ENCODE measurements at regions not wholly inside any gene's neighbourhood (a gene's known extent, or its start where the extent isn't known, plus 50 kb on each side); places are given as distances from the start of the nearest gene placed in this dataset.

GRCh38 chr4:92045718-92046117, 258.0 kb upstream of the GRID2 start:
- Mint-ChIP-seq H3K27me3 (no peaks in the 10 kb centered on the region), H3K4me3 (no peak overlapping the region), H3K9me3 (no peaks in the 10 kb centered on the region), H3K4me1 (no peaks in the 10 kb centered on the region), H3K36me3 (ENCODE audit: low read depth) (no peaks in the 10 kb centered on the region), H3K27ac (no peak overlapping the region)
- ChIA-PET CTCF (no interaction called here), POLR2A (no interaction called here)
- intact Hi-C loops (cut with micrococcal nuclease) = no loop called here
- ATAC-seq (ENCODE audit: low read depth) = no peak
- DNase-seq = no peak
- no peak for TF ChIP-seq CTCF (IDR thresholded peaks at IDR 0.05)

GRCh38 chr4:92047209-92047875, 256.4 kb upstream of the GRID2 start:
- H3K27me3 Mint-ChIP-seq = no peaks in the 10 kb centered on the region
- DNase-seq = no peak
- intact Hi-C loops (cut with micrococcal nuclease) = no loop called here
- H3K9me3 Mint-ChIP-seq = no peaks in the 10 kb centered on the region
- ChIA-PET POLR2A (no interaction called here), CTCF (no interaction called here)
- H3K4me3 Mint-ChIP-seq = no peak overlapping the region
- H3K4me1 Mint-ChIP-seq = no peaks in the 10 kb centered on the region
- ATAC-seq (ENCODE audit: low read depth) = no peak
- no peak for TF ChIP-seq CTCF (IDR thresholded peaks at IDR 0.05)
- no peak overlapping the region for H3K27ac Mint-ChIP-seq
- no peaks in the 10 kb centered on the region for H3K36me3 Mint-ChIP-seq (ENCODE audit: low read depth)

DNA sequence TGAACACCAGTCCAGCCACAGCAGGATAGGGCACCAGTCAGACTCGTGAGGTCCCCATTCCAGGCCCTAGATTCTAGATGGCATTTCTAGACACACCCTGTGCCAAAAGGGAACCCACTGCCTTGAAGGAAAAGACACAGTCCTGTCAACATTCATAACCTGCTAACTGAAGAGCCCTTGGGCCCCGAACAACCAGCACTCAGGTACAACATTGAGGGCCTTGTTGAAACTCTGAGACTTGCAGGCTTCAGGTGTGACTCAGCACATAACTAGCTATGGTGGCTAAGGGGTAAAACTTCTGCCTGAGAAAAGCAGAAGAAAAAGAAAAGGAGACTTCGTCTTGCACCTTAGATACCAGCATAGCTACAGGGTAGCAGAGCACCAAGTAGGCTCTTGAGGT, 252.9 kb upstream of the GRID2 start:
- no peak for DNase-seq
- TF ChIP-seq CTCF (IDR thresholded peaks at IDR 0.05) = no peak
- ATAC-seq (ENCODE audit: low read depth) = no peak
- Mint-ChIP-seq H3K4me3 (no peak overlapping the region), H3K27me3 (no peaks in the 10 kb centered on the region), H3K36me3 (ENCODE audit: low read depth) (no peaks in the 10 kb centered on the region), H3K9me3 (peaks cover 7% of the 10 kb centered on the region), H3K4me1 (no peaks in the 10 kb centered on the region), H3K27ac (no peak overlapping the region)
- intact Hi-C loops (cut with micrococcal nuclease) = no loop called here
- CTCF ChIA-PET = no interaction called here
- POLR2A ChIA-PET = no interaction called here

GRCh38 chr4:92059615-92060014, 244.2 kb upstream of the GRID2 start:
- CTCF ChIA-PET = no interaction called here
- H3K9me3 Mint-ChIP-seq = peaks cover 13% of the 10 kb centered on the region
- POLR2A ChIA-PET = no interaction called here
- ATAC-seq (ENCODE audit: low read depth) = no peak
- H3K27me3 Mint-ChIP-seq = no peaks in the 10 kb centered on the region
- H3K4me1 Mint-ChIP-seq = no peaks in the 10 kb centered on the region
- no peaks in the 10 kb centered on the region for H3K36me3 Mint-ChIP-seq (ENCODE audit: low read depth)
- no peak overlapping the region for H3K4me3 Mint-ChIP-seq
- DNase-seq = no peak
- intact Hi-C loops (cut with micrococcal nuclease) = no loop called here
- no peak overlapping the region for H3K27ac Mint-ChIP-seq
- TF ChIP-seq CTCF (IDR thresholded peaks at IDR 0.05) = no peak

DNA sequence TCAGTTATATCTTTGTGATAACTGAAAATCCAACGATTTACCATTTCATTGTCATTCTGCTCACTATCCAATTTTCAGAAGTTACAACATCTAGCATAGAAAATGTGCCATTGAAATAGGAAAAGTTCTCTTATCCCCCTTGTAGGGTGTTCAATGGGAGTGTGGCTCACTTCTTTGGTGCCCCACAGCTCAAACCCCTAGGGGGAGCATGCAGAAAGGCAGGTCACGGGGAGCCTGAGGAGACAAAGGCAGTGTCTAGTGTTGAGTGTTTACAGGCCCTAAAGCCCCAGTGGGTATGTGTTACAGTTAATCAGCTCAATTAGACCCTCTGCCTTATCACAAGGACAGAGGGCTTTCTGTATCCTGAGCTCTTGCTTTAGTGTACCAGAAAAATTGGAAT, 243.4 kb upstream of the GRID2 start:
- intact Hi-C loops (cut with micrococcal nuclease) = no loop called here
- DNase-seq = no peak
- Mint-ChIP-seq H3K9me3 (peaks cover 10% of the 10 kb centered on the region), H3K27me3 (no peaks in the 10 kb centered on the region), H3K27ac (no peak overlapping the region), H3K4me3 (no peak overlapping the region), H3K4me1 (no peaks in the 10 kb centered on the region), H3K36me3 (ENCODE audit: low read depth) (no peaks in the 10 kb centered on the region)
- ChIA-PET POLR2A (no interaction called here), CTCF (no interaction called here)
- no peak for TF ChIP-seq CTCF (IDR thresholded peaks at IDR 0.05)
- ATAC-seq (ENCODE audit: low read depth) = no peak
